GM19043 (cell line): ENCODE measurements at regions not wholly inside any gene's neighbourhood (a gene's known extent, or its start where the extent isn't known, plus 50 kb on each side); places are given as distances from the start of the nearest gene placed in this dataset.

Experiments
- ATAC-seq: cut with Tn5 transposase; IDR thresholded peaks from one replicate; pipeline ENCODE4 v1.9.1; 2021; ENCODE audit warnings: low read depth; ENCODE audit not compliant: unreplicated experiment

DNA sequence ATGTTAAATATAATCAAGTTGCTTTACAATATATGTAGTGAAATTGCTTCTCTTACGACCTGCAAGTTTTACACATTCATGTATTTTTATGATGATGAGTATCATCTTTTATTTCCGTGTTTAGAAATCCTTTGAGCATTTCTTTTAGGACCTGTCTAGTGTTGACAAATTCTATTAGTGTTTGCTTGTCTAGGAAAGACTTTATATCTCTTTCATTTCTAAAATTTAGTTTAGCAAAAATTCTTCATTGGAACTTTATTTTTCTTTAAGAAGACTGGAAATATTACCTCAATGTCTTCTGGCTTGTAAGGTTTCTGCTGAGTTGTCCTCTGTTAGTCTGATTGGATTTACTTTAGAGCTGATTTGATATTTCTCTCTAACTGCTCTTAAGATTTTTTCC lies 920.9 kb upstream of the CTNND2 start:
- ATAC-seq: no peak

DNA sequence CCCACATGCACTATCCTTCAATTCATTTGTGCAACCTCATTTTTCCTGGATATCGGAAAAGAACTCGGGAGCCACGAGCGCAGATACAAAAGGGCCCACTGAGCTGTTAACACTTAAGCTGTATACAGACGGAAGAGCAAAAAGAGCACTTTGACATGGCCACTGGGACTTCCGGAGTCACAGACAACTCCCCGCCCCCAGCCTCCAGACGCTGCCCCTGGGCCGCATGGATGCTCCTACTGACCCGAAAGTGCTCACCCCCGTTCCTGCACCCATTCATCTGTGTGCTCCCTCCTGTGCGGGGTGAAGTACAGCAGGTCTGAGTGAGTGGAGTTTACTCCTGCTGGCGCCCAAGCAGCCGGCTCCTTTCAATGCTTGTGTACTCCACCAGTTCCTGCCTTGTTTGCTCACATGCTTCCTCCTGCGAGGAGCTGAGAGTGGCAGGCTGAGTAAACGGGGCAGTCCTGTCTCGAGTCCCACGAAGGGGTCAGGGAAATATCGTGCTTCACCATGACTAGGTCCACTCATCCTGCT lies 901.0 kb upstream of the CTNND2 start:
- ATAC-seq: no peak

DNA sequence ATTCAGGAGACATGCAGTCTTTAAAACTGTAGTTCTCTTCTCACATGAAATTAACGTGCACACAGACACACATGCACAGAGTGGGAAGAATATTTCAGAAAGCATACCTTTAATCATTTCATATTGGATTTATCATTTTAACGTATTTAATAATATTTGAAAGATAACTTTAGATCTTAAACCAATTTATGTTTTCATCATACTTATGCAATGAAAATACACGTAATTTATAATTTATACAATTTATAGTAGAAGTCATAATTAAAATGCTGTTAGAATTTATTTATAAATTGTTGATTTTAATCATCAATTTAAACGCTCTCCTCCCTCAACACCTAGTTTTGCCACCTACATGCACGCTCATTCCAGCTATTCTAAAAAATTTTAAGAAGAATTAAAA lies 894.9 kb upstream of the CTNND2 start:
- no peak for ATAC-seq

DNA sequence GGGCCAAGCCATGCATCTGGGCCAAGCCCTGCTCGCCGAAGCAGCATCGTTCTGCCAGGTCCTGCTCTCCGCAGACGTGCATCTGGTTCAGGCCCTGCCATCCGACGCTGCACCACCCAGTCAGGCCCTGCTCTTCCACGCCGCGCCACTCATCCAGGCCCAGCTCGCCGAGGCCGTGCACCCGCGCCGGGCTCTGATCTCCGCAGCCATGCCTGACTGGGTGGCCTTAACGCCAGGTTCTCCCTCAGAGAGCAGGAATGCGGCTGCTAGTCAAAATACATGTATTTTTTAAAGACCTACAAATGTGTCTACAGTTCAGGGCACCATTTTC lies 891.1 kb upstream of the CTNND2 start:
- no peak for ATAC-seq

DNA sequence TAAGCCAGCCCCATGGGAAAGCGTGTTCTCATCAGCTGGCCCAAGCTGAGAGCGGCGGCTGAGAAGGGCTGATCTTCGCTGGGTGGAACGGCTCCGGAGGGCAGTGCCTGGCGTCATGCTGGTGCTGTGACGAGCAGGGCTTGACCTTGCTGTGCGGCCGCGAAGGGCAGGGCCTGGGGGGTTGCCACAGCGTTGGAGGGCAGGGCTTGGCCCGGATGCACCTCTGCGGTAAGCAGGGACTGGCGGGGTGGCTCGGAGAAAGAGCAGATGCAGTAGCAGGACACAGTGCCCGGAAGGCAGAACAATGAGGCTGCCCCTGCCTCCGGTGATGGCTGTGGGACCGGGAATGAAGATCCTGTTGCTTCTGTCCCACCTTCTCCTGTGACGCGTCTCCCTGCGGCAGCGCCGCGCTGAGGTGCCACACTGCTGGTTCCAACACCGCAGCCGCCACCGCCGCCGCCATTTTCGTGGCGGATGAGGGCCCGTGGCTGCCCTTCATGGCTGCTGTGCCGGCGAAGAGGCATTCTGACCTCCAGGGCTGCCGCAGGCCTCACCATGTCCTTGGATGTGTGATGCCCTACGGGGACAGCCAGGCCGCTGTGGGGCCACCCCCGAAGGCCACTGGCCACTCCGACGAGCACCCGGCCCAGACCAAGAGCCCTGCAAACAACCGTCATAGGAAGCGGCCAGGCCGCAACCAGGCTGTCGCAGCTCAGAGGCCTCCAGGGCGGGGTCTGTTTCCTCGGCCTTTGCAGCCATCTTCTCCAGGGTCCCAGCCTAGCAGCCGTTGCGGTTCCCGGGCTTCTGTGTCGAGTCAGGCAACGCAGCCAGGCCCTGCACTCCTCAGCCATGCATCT lies 890.5 kb upstream of the CTNND2 start:
- ATAC-seq: no peak

DNA sequence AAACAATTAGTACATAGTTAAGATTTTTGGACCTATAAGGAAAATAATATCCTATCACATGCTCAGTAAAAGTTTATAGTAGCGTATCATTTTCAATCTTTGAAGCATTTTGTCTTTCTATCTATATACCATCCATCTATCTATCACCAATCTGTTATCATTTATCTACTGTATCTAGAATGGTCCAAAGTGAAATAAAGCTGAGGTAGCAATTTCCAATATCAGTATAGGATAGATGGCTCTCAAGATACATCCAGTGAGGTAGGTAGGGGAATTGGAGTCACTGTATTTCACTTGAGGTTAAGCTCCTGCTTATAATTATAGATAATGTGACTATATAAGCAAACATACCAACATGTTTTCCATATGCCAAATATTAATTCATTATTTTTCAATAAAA lies 889.1 kb upstream of the CTNND2 start:
- ATAC-seq: no peak

DNA sequence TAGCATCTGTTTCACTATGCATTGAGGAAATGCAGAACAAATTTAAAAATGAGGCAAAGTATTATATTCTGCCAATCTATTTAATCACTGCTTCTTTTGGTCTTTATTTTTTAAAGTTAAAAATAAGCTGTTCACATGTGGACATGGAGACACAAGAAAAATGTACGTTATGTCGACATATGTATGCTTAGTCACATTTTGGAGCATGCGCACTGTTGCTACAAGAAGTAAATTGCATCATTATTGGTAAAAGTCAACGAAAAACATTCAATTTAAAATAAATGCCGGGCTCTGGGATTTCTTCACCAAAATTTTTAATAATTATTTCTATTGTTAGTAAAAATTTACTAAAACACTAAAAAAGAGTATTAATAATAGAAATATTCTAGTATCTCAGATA lies 876.3 kb upstream of the CTNND2 start:
- no peak for ATAC-seq

DNA sequence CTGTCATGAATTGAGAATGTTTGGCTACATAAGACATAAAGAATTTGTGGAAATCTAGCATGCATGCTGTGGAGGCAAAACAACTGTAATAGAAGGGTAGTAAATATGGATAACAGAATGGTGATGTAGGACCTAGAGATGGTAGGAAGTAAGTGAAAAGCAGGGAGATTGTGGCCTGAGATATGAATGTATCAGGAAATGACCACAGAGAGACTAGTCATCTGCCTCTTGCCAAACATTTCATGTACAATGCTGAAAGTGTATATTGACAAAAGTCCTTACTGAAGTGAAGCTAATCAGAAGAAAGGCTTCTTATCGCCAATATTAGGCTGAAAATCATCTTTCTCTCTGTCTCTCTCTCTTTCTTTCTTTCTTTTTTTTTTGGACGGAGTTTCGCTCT lies 873.1 kb upstream of the CTNND2 start:
- ATAC-seq: no peak

DNA sequence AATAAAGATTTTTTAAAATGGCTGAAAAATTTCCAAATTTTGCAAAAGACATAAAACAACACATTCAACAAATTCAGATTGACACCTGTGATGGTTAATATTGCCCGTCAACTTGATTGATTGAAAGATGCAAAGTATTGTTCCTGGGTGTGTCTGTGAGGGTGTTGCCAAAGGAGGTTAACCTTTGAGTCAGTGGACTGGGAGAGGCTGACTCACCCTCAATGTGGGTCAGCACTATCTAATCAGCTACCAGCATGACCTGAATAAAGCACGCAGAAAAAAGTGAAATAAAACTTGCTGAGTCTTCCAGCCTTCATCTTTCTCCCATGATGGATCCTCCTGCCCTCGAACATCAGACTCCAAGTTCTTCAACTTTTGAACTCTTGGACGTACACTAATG lies 868.0 kb upstream of the CTNND2 start:
- ATAC-seq: no peak

DNA sequence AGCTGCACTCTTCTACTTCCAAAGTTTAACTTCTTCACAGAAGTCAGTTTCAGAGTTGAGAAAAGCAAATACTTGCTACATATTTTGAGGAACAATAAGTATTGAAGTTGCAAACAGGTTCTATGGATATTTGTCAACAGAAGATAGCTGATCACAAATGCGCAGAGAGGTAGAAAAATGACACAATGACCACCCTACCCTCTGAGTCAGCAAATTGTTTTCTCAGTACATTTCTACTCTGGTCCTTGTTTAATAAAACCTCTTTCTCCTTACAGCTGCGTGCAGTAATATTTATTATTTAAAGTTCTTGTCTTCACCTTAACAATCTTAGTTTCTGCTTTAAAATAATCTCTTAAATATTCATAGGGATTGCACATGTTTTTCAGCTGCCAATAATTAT lies 855.1 kb upstream of the CTNND2 start:
- no peak for ATAC-seq

DNA sequence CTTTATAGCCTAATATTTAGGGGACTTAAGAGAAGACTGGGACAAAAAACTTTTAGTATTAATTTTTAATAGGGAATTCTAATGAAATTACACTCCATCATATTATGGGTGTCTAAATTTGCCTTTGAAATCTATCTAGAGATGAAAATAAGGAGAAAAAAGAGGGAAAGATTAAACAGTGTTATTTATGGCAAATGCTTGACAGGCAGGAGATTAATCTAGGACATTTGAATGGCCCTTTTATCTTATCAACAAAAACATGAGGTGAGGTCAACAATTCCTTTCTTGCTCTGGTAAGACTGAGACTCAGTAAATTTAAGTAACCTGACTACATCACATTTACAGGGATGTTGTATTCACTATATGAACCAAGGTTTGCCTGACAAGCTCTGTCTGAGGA lies 852.8 kb upstream of the CTNND2 start:
- no peak for ATAC-seq

DNA sequence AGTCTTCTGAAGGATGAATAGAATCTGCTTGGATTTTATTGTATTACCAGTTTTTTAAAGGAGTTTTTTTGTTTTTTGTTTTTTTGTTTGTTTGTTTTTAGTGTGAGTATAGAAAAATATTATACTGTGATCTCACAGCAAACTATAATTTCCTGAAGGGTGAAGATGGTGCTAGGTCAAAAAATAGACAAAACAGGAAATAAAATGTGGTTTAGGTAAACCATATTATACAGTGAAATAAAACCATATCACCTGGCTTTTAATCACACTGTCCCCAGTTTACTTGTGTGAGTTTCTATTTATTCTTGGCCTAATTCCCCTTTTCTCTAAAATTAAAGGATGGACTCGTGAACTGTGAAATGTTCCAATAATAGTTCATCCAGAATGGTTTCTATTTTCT lies 841.3 kb upstream of the CTNND2 start:
- no peak for ATAC-seq

DNA sequence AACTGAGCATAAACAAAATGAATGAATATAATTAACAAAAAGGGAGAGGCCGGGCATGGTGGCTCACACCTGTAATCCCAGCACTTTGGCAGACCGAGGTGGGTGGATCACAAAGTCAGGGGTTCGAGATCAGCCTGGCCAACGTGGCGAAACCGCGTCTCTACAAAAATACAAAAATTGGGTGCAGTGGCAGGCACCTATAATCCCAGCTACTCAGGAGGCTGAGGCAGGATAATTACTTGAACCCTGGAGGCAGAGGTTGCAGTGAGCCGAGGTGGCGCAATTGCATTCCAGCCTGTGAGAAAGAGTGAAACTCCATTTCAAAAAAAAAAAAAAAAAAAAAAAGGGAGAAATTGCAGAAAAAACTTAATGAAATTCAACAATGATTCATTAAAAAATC lies 839.3 kb upstream of the CTNND2 start:
- ATAC-seq: no peak

DNA sequence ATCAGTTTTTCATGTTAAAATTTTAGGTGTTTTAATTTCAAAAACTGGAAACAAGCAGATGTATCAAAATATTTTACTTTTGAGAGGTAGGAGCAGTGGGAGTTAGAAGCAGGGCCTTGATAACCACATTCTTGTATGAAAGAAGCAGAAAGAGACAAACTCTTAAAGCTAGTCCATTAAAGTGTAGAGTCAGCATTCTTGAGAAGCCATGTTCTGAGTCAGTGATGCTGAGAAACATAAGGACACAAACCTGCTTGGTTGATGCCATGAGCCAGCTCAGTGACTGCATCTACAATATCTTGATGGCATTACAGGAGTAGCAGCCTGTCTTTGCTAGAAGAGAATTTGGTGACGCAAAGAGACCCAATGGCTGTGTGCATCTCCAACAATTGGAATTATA lies 826.1 kb upstream of the CTNND2 start:
- ATAC-seq: no peak

DNA sequence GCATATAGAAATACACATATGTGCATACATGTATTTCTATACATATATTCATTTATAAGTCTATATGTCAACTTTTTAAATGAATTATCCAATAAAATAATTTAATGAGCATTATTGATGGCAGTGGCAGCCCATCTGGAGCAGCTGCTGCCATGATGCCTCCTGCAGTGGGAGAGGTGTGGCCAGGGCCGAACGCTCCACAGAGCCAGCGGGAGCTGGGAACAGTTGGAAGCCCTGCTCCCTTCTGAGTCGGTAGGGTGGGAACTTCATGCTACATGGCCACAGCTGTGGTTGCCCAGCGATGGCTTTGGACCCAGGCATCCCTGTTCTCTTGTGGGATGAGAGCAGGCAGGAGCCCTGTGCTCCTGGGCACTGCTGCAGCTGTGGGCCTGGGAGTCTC lies 812.4 kb upstream of the CTNND2 start:
- ATAC-seq: no peak

DNA sequence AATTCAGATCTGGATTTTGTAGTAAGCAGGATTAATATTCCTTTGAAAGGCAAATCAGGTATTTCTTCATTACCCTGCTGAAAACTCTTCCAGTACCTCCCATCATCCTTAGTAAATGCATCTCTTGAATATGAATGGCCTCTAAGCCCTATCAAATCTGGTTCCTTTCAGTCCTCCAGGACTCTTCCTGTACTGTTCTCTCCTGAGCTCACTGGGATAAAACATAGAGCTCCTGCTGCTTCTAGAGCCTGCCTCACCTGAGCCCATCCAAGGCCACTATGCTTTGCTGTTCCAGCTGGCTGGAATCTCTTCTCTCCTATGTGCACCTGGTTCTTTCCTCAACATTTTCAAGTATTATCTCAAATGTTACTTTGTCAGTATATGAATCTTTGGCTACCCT lies 803.3 kb upstream of the CTNND2 start:
- no peak for ATAC-seq

DNA sequence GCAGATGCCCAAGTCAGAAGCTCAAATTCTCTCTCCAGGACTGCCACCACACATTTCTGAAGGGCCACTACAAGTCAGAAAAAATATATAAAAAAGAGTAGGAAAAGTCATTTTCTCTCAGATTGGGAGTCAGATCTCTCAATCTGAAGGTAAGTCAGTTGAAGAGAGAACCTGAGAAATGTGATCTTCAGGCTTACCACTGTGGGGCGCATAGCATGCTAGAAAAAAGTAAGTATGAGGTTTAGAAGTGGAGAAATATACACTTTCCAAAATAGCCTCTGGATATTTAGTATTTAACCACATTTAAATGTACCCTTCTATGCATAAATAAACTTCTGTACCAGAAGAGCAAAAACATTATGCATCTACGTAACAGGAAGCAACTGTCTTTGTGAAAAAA lies 800.7 kb upstream of the CTNND2 start:
- ATAC-seq: no peak

DNA sequence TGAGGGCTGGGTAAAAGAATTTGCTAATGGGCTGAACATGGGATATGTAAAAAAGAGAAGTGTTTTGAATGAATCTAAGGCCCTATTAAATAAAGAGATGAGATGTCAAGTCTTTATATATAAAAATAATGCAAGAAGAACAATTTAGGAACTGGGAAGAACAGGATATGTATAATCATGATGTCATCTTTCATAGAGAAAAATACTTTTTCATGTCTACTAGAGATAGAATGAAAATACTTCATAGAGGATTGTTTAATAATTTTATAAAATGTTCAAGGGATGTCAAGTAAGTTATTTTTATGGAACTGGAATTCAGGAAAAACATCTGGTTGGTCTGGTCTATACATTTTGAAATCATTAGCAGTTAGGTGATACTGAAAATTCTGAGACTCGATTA lies 799.0 kb upstream of the CTNND2 start:
- ATAC-seq: no peak

DNA sequence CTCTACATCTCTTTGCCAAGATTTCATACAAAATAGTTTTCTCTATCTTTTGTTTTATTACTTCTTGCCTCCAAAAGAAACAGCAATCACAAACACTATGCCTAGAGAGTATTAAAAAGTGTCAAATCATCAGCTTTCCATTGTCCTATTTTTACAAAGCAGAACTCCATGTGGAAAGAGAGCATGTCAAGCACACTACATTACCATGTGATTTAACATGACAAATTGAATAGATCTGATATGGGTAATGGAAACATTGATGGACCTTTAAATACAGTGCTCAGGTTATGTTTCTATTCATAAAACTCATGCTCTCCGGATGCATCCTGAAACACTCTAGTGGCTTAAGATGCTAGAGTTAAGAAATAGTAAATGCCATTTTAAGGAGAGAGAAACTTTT lies 791.4 kb upstream of the CTNND2 start:
- no peak for ATAC-seq

DNA sequence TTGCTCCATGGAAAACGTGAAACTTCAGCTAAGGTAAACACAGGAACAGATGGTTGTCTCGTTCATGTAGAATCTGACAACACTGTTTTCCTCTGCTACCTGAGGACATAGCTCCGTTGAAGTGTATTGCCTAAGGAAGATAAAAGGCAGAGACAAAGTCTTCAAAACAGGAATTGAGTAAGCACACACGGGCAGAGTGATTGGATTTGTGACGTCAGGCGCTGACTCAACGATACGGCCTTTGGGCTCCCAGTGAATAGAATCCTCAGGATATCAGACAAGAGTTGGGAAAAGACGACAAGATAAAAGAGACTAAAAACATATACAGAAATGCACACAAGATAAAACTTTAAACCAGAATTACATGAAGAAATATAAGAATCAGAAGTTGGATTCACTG lies 787.1 kb upstream of the CTNND2 start:
- ATAC-seq: no peak

DNA sequence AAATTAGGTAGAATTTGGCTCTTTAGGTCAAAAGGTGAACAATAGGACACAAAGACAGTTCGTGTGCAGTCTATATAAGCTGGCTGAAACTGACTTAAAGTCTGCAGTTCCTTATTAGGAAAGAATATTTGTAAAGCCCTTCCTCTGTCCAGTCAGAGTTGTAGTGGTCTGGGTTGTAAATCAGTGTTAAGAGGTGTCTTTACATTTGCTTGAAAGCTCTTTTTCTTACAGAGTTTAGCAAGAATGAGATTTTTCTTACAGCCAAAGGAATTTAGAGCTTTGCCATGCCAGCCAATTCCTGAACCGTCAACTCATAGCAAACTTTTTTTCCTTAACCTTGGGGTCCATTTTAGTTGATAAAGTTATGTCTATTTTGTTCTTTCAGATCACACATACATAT lies 786.1 kb upstream of the CTNND2 start:
- no peak for ATAC-seq

DNA sequence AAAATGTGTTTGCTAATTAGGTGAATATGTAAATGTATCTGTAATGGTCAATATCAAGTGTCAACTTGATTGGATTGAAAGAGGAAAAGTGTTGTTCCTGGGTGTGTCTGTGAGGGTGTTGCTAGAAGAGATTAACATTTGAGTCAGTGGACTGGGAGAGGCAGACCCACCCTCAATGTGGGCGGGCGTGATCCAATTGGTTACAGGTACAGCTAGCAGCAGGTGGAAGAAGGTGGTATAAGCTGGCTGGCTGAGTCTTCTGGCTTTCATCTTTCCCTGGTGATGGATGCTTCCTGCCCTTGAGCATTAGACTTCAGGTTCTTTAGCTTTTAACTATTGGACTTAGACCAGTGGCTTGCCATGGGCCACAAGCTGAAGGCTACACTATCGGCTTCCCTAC lies 779.0 kb upstream of the CTNND2 start:
- no peak for ATAC-seq

DNA sequence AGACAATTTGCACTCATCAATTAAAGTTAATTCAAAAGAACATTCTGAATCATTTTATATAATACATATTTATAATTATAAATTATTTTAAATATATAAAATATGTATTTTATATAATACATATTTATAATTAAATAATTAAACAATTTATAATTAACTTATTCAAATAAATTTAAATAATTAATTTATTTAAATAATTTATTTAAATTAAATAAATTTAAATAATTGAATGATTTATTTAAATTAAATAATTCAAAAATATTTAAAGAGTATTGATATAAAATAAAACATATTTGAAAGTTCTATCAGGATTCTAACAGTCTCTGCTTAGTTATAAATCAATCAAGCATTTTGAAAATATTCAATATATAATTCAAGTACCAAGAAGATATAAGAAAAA lies 775.5 kb upstream of the CTNND2 start:
- no peak for ATAC-seq
